B cell (primary cell): ENCODE measurements at regions not wholly inside any gene's neighbourhood (a gene's known extent, or its start where the extent isn't known, plus 50 kb on each side); places are given as distances from the start of the nearest gene placed in this dataset.

Experiments used
- ATAC-seq: fragments of 200-7000 bp; cut with Tn5 transposase; one replicate; pipeline ENCODE4 v1.10.0; 2021; ENCODE audit warnings: low read depth, mild to moderate bottlenecking, moderate number of reproducible peaks, moderate library complexity
- CTCF ChIA-PET: fragments of 350-600 bp; sonication (Branson Sonifier 250); formaldehyde crosslinking; loops from one replicate; lab custom pipeline; 2021; ENCODE audit warnings: antibody characterized with exemption, inconsistent platforms; lab: Charles Lee
- POLR2A ChIA-PET: fragments of 350-600 bp; sonication (Branson Sonifier 250); formaldehyde crosslinking; loops from one replicate; lab custom pipeline; 2021; ENCODE audit warnings: antibody characterized with exemption; lab: Charles Lee
- DNase-seq: peaks from one replicate; pipeline ENCODE4 v3.0.0; 2013
- H2AFZ ChIP-seq: 2 replicates; pipeline ENCODE4 v1.6.1; 2012; ENCODE audit warnings: mild to moderate bottlenecking, low read depth, low read length; ENCODE audit not compliant: insufficient read depth, poor library complexity, severe bottlenecking
- H3K27ac ChIP-seq, 2 donors: 1 replicate in 1 of 2; 2 replicates in 1 of 2; pipeline ENCODE4 v1.5.1; 2012 to 2013; ENCODE audit warnings: low read length in 2 of 2, mild to moderate bottlenecking in 2 of 2, moderate library complexity in 1 of 2
- H3K27me3 ChIP-seq, 4 experiments: fragments of 200-600 bp in 1 of 4; sonication (generic) in 1 of 4; replicated peaks in 1 of 4; 1 replicate in 2 of 4; 2 replicates in 2 of 4; pipeline versions ENCODE4 v1.6.1 to v1.7.0; 2013 to 2016; ENCODE audit warnings: low read length in 3 of 4, mild to moderate bottlenecking in 2 of 4, mixed read lengths in 1 of 4, moderate library complexity in 1 of 4; ENCODE audit not compliant: insufficient read depth in 4 of 4, control insufficient read depth in 3 of 4; ENCODE audit errors: control extremely low read depth in 1 of 4
- H3K36me3 ChIP-seq, 2 experiments: replicated peaks in 1 of 2; 1 replicate in 1 of 2; 2 replicates in 1 of 2; pipeline versions ENCODE4 v1.6.1 to v1.7.1; 2013; ENCODE audit warnings: low read length in 1 of 2; ENCODE audit not compliant: insufficient read depth in 2 of 2, control insufficient read depth in 1 of 2; ENCODE audit errors: control extremely low read depth in 1 of 2, extremely low read depth in 1 of 2
- H3K4me1 ChIP-seq, 2 donors: fragments of 200-600 bp in 1 of 2; sonication (generic) in 1 of 2; 1 replicate in 1 of 2; 2 replicates in 1 of 2; pipeline versions ENCODE4 v1.5.1 to v1.6.1; 2013 to 2017; ENCODE audit warnings: low read length in 2 of 2; ENCODE audit not compliant: control insufficient read depth in 2 of 2, insufficient read depth in 2 of 2
- H3K4me2 ChIP-seq: replicated peaks from 2 replicates; pipeline ENCODE3; 2012; ENCODE audit warnings: mild to moderate bottlenecking, low read depth, low read length; ENCODE audit not compliant: poor library complexity, severe bottlenecking
- H3K4me3 ChIP-seq, 5 experiments: fragments of 200-600 bp in 1 of 5; sonication (generic) in 1 of 5; 1 replicate in 3 of 5; 2 replicates in 2 of 5; pipeline versions ENCODE4 v1.5.1 to v1.7.0; 2011 to 2016; ENCODE audit warnings: low read length in 4 of 5, mild to moderate bottlenecking in 4 of 5, low read depth in 2 of 5, control low read depth in 1 of 5, moderate library complexity in 1 of 5; ENCODE audit not compliant: insufficient read depth in 1 of 5; ENCODE audit errors: control extremely low read depth in 1 of 5, extremely low read depth in 1 of 5
- H3K79me2 ChIP-seq: fragments of 200-600 bp; sonication (generic); one replicate; pipeline ENCODE4 v1.6.0; 2016; ENCODE audit warnings: low read length; ENCODE audit not compliant: control insufficient read depth, insufficient read depth
- H3K9ac ChIP-seq: fragments of 200-600 bp; sonication (generic); 2 replicates; pipeline ENCODE4 v1.6.1; 2017; ENCODE audit warnings: mild to moderate bottlenecking, low read length, moderate library complexity
- H3K9me3 ChIP-seq, 3 donors: one replicate each; pipeline versions ENCODE4 v1.6.1 to v1.7.1; 2013; ENCODE audit warnings: low read length in 2 of 3; ENCODE audit not compliant: control insufficient read depth in 2 of 3, insufficient read depth in 1 of 3; ENCODE audit errors: control extremely low read depth in 1 of 3
- H4K20me1 ChIP-seq: 2 replicates; pipeline ENCODE4 v1.6.0; 2012; ENCODE audit warnings: mild to moderate bottlenecking, low read length; ENCODE audit not compliant: insufficient read depth, control insufficient read depth, poor library complexity, severe bottlenecking
- H3K27ac Mint-ChIP-seq: one replicate; pipeline ENCODE4 v1.8.0; 2021; ENCODE audit warnings: mixed read lengths
- H3K27me3 Mint-ChIP-seq: one replicate; pipeline ENCODE4 v1.8.0; 2021; ENCODE audit warnings: mixed read lengths
- H3K4me1 Mint-ChIP-seq: one replicate; pipeline ENCODE4 v1.8.0; 2021; ENCODE audit warnings: mixed read lengths
- H3K4me3 Mint-ChIP-seq: one replicate; pipeline ENCODE4 v1.8.0; 2021; ENCODE audit warnings: mixed read lengths
- H3K9me3 Mint-ChIP-seq: one replicate; pipeline ENCODE4 v1.8.0; 2022; ENCODE audit warnings: mixed read lengths; ENCODE audit not compliant: insufficient read depth
- EZH2 ChIP-seq: IDR thresholded peaks from 2 replicates; pipeline ENCODE4 v1.6.1; 2012; ENCODE audit warnings: borderline replicate concordance, low read depth, mild to moderate bottlenecking, moderate library complexity, low read length; ENCODE audit not compliant: insufficient read depth, poor library complexity, severe bottlenecking
- WGBS: methylation state at CpG from one replicate; pipeline ENCODE4 v1.1.5; 2013; ENCODE audit warnings: missing lambda C conversion rate; ENCODE audit not compliant: insufficient coverage; 5-methylcytosine and 5-hydroxymethylcytosine counted together
- intact Hi-C: fragments of 100-400 bp; cut with micrococcal nuclease; formaldehyde crosslinking; loops from one replicate; pipeline ENCODE4 v1.10.0; 2022
- TF ChIP-seq, protein P1 (sequence below): fragments of 200-600 bp; IDR thresholded peaks from one replicate; pipeline ENCODE4 v1.8.0; 2022; ENCODE audit warnings: antibody characterized with exemption, mild to moderate bottlenecking

DNA sequence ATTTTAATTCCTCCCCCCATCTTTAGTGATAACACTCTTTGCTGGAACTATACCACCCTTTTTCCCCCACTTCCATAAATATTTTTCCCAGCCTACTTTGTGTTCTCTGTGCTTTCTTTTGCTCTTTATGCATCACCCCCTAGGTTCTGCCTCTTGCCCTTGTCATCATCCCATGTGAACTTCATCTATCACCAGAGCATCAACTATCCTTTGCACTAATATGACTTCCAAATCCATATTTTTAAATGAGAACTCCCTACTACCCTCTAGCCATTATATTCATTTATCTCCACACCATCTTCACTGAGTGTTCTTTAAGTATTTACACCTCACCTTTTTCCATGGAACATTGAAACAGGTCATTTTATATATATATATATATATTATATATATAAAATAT is 452.7 kb downstream of the FOXO1 start:
- DNase-seq (no peak), ATAC-seq (no peak)
- peaks cover 14 to 17% of the 10 kb centered on the region in 2 donors for H3K4me1 ChIP-seq
- intact Hi-C loops: no loop called here
- H3K27ac ChIP-seq: no peak overlapping the region
- ChIA-PET CTCF (no interaction called here), POLR2A (no interaction called here)
- H3K9ac ChIP-seq: no peak overlapping the region
- no peaks in the 10 kb centered on the region for H4K20me1 ChIP-seq
- no peaks in the 10 kb centered on the region for H3K27me3 ChIP-seq
- no peak overlapping the region for H3K4me3 Mint-ChIP-seq
- no peak overlapping the region for H2AFZ ChIP-seq
- no peaks in the 10 kb centered on the region for H3K27me3 Mint-ChIP-seq
- no peaks in the 10 kb centered on the region for H3K79me2 ChIP-seq
- no peaks in the 10 kb centered on the region for H3K9me3 Mint-ChIP-seq
- no peaks in the 10 kb centered on the region for H3K36me3 ChIP-seq
- no peak overlapping the region for H3K4me3 ChIP-seq
- H3K9me3 ChIP-seq: no peaks in the 10 kb centered on the region
- no peak overlapping the region for H3K27ac Mint-ChIP-seq
- no peak overlapping the region for H3K4me2 ChIP-seq
- peaks cover 18% of the 10 kb centered on the region for H3K4me1 Mint-ChIP-seq
- TF ChIP-seq, protein P1, sequence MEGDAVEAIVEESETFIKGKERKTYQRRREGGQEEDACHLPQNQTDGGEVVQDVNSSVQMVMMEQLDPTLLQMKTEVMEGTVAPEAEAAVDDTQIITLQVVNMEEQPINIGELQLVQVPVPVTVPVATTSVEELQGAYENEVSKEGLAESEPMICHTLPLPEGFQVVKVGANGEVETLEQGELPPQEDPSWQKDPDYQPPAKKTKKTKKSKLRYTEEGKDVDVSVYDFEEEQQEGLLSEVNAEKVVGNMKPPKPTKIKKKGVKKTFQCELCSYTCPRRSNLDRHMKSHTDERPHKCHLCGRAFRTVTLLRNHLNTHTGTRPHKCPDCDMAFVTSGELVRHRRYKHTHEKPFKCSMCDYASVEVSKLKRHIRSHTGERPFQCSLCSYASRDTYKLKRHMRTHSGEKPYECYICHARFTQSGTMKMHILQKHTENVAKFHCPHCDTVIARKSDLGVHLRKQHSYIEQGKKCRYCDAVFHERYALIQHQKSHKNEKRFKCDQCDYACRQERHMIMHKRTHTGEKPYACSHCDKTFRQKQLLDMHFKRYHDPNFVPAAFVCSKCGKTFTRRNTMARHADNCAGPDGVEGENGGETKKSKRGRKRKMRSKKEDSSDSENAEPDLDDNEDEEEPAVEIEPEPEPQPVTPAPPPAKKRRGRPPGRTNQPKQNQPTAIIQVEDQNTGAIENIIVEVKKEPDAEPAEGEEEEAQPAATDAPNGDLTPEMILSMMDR: no peak
- TF ChIP-seq EZH2: no peak

GRCh38 chr13:40215311-40215710 is 451.1 kb downstream of the FOXO1 start:
- no peak for TF ChIP-seq EZH2
- TF ChIP-seq, protein P1: no peak

More at GRCh38 chr13:40215311-40215710, 451.1 kb downstream of the FOXO1 start:
- no peak overlapping the region for H2AFZ ChIP-seq
- no peak overlapping the region for H3K4me3 ChIP-seq
- H3K4me1 Mint-ChIP-seq: peaks cover 13% of the 10 kb centered on the region
- H4K20me1 ChIP-seq: no peaks in the 10 kb centered on the region
- H3K27ac Mint-ChIP-seq: no peak overlapping the region
- no peaks in the 10 kb centered on the region for H3K27me3 Mint-ChIP-seq
- no peaks in the 10 kb centered on the region for H3K36me3 ChIP-seq
- intact Hi-C loops: no loop called here
- no peaks in the 10 kb centered on the region for H3K79me2 ChIP-seq
- ATAC-seq (no peak), DNase-seq (no peak)
- H3K9ac ChIP-seq: no peak overlapping the region
- no peak overlapping the region for H3K4me3 Mint-ChIP-seq
- CTCF ChIA-PET: no interaction called here
- H3K9me3 Mint-ChIP-seq: no peaks in the 10 kb centered on the region
- POLR2A ChIA-PET: no interaction called here
- H3K27ac ChIP-seq: no peak overlapping the region
- no peaks in the 10 kb centered on the region for H3K27me3 ChIP-seq
- H3K4me2 ChIP-seq: no peak overlapping the region
- H3K4me1 ChIP-seq: peaks cover 6 to 8% of the 10 kb centered on the region in 2 donors
- no peaks in the 10 kb centered on the region for H3K9me3 ChIP-seq
- WGBS: no CpG with 5 or more reads among the region's 1 CpG
